ENCODE measurements at regions not wholly inside any gene's neighbourhood (a gene's known extent, or its start where the extent isn't known, plus 50 kb on each side); places are given as distances from the start of the nearest gene placed in this dataset.

- DNase-seq (ENCODE audit: low read depth in 2 of 2): no peak
Observed at GRCh38 chr2:42957861-42958301, 165.5 kb upstream of the HAAO start.

- no peak for DNase-seq (ENCODE audit: low read depth in 2 of 2)
Observed at GRCh38 chr2:42957109-42957860, 164.9 kb upstream of the HAAO start.

GRCh38 chr2:42954227-42954962, 162.0 kb upstream of the HAAO start:
- DNase-seq (ENCODE audit: low read depth in 2 of 2): no peak

- DNase-seq (ENCODE audit: low read depth in 2 of 2): no peak
Observed at GRCh38 chr2:42953216-42953615, 160.8 kb upstream of the HAAO start.

GRCh38 chr2:42951263-42951938, 159.0 kb upstream of the HAAO start:
- no peak for DNase-seq (ENCODE audit: low read depth in 2 of 2)

- no peak for DNase-seq (ENCODE audit: low read depth in 2 of 2)
Observed at GRCh38 chr2:42949125-42949524, 156.7 kb upstream of the HAAO start.

GRCh38 chr2:42947809-42948600, 155.6 kb upstream of the HAAO start:
- no peak for DNase-seq (ENCODE audit: low read depth in 2 of 2)

- DNase-seq (ENCODE audit: low read depth in 2 of 2): no peak
Observed at GRCh38 chr2:42944779-42945415, 152.5 kb upstream of the HAAO start.

- DNase-seq (ENCODE audit: low read depth in 2 of 2): no peak
Observed at GRCh38 chr2:42942990-42943493, 150.7 kb upstream of the HAAO start.

GRCh38 chr2:42942214-42942989, 150.0 kb upstream of the HAAO start:
- DNase-seq (ENCODE audit: low read depth in 2 of 2): no peak

- no peak for DNase-seq (ENCODE audit: low read depth in 2 of 2)
Observed at GRCh38 chr2:42941633-42942176, 149.3 kb upstream of the HAAO start.

- DNase-seq (ENCODE audit: low read depth in 2 of 2): no peak
Observed at GRCh38 chr2:42939411-42940206, 147.2 kb upstream of the HAAO start.

GRCh38 chr2:42938671-42939370, 146.4 kb upstream of the HAAO start:
- no peak for DNase-seq (ENCODE audit: low read depth in 2 of 2)

- DNase-seq (ENCODE audit: low read depth in 2 of 2): no peak
Observed at GRCh38 chr2:42937171-42937875, 144.9 kb upstream of the HAAO start.

GRCh38 chr2:42935692-42936671, 143.6 kb upstream of the HAAO start:
- DNase-seq (ENCODE audit: low read depth in 2 of 2): no peak

GRCh38 chr2:42934580-42935186, 142.3 kb upstream of the HAAO start:
- no peak for DNase-seq (ENCODE audit: low read depth in 2 of 2)

Measured in stimulated activated CD8-positive, alpha-beta memory T cell treated with anti-CD3 and anti-CD28 coated beads, Interleukin-2, amount 100 ng/mL, for 48 hours (primary cell).